Mesendoderm (in vitro differentiated cells): ENCODE measurements at regions not wholly inside any gene's neighbourhood (a gene's known extent, or its start where the extent isn't known, plus 50 kb on each side); places are given as distances from the start of the nearest gene placed in this dataset.
A peak's percentile ranks its signal among the peaks of the same experiment; 100 is the strongest.

ENCODE experiments used
- DNase-seq: peaks from one replicate; pipeline ENCODE4 v3.0.0; 2013
- H2AK5ac ChIP-seq: 2 replicates; pipeline ENCODE4 v1.6.1; 2013; ENCODE audit warnings: low read length, inconsistent platforms
- H2BK120ac ChIP-seq: 2 replicates; pipeline ENCODE4 v1.6.1; 2013; ENCODE audit warnings: low read depth, mild to moderate bottlenecking, low read length, moderate library complexity, mixed read lengths
- H2BK15ac ChIP-seq: replicated peaks from 2 replicates; pipeline ENCODE4 v1.6.1; 2013; ENCODE audit warnings: low read depth, mild to moderate bottlenecking, moderate library complexity
- H2BK5ac ChIP-seq: 2 replicates; pipeline ENCODE4 v1.6.1; 2013; ENCODE audit warnings: low read length, inconsistent platforms
- H3K18ac ChIP-seq: 2 replicates; pipeline ENCODE4 v1.6.1; 2013; ENCODE audit warnings: mild to moderate bottlenecking, low read length, mixed read lengths
- H3K23ac ChIP-seq: one replicate; pipeline ENCODE4 v1.6.1; 2013; ENCODE audit warnings: low read length
- H3K27ac ChIP-seq: 2 replicates; pipeline ENCODE4 v1.5.1; 2013; ENCODE audit warnings: low read depth, mild to moderate bottlenecking, inconsistent platforms, low read length, moderate library complexity
- H3K27me3 ChIP-seq: 2 replicates; pipeline ENCODE4 v1.6.1; 2013; ENCODE audit warnings: low read length, control low read depth, mild to moderate bottlenecking, inconsistent platforms; ENCODE audit not compliant: insufficient read depth, poor library complexity
- H3K36me3 ChIP-seq: 2 replicates; pipeline ENCODE4 v1.6.1; 2013; ENCODE audit warnings: low read length, inconsistent platforms; ENCODE audit not compliant: control insufficient read depth, insufficient read depth
- H3K4ac ChIP-seq: one replicate; pipeline ENCODE4 v1.6.1; 2013; ENCODE audit warnings: low read depth, mild to moderate bottlenecking, low read length, moderate library complexity
- H3K4me1 ChIP-seq: 2 replicates; pipeline ENCODE4 v1.6.1; 2013; ENCODE audit warnings: low read depth, low read length, inconsistent platforms; ENCODE audit not compliant: control insufficient read depth
- H3K4me2 ChIP-seq: 2 replicates; pipeline ENCODE4 v1.6.1; 2013; ENCODE audit warnings: low read length
- H3K4me3 ChIP-seq: 2 replicates; pipeline ENCODE4 v1.5.1; 2013; ENCODE audit warnings: mild to moderate bottlenecking, low read length
- H3K56ac ChIP-seq: one replicate; pipeline ENCODE4 v1.6.1; 2013; ENCODE audit warnings: low read length
- H3K79me1 ChIP-seq: 2 replicates; pipeline ENCODE4 v1.6.1; 2013; ENCODE audit warnings: low read length, inconsistent platforms
- H3K79me2 ChIP-seq: 2 replicates; pipeline ENCODE4 v1.6.1; 2013; ENCODE audit warnings: mild to moderate bottlenecking, low read length; ENCODE audit not compliant: control insufficient read depth, insufficient read depth
- H3K9ac ChIP-seq: 2 replicates; pipeline ENCODE4 v1.6.1; 2013; ENCODE audit warnings: low read length, inconsistent platforms
- H4K5ac ChIP-seq: one replicate; pipeline ENCODE4 v1.6.1; 2013; ENCODE audit warnings: low read length
- H4K8ac ChIP-seq: one replicate; pipeline ENCODE4 v1.6.1; 2013; ENCODE audit warnings: low read depth, mild to moderate bottlenecking, control low read depth, low read length, moderate library complexity
- WGBS: extraction: QIAGEN DNeasy Blood & Tissue Kit; methylation state at CpG from one replicate; pipeline ENCODE4 v1.1.7; 2013; ENCODE audit warnings: low lambda C conversion rate, missing lambda C conversion rate; ENCODE audit not compliant: insufficient coverage; ENCODE audit errors: extremely low coverage; 5-methylcytosine and 5-hydroxymethylcytosine counted together

- no peaks in the 10 kb centered on the region for H3K79me1 ChIP-seq
- H3K79me2 ChIP-seq, result no peaks in the 10 kb centered on the region
- no peak overlapping the region for H2BK120ac ChIP-seq
- no peak overlapping the region for H3K23ac ChIP-seq
- H4K8ac ChIP-seq, result no peak overlapping the region
- H2BK15ac ChIP-seq, result no peak overlapping the region
- no CpG with 5 or more reads among the region's 9 CpGs for WGBS
- no peak overlapping the region for H3K27ac ChIP-seq
- no peak overlapping the region for H3K18ac ChIP-seq
- DNase-seq, result no peak
- no peaks in the 10 kb centered on the region for H3K27me3 ChIP-seq
- no peak overlapping the region for H4K5ac ChIP-seq
- H3K36me3 ChIP-seq, result no peaks in the 10 kb centered on the region
- no peak overlapping the region for H3K9ac ChIP-seq
- no peak overlapping the region for H2AK5ac ChIP-seq
- H3K4me3 ChIP-seq, result no peak overlapping the region
- no peaks in the 10 kb centered on the region for H3K4me1 ChIP-seq
- no peak overlapping the region for H3K56ac ChIP-seq
- H3K4ac ChIP-seq, result no peak overlapping the region
- no peak overlapping the region for H2BK5ac ChIP-seq
- H3K4me2 ChIP-seq, result no peak overlapping the region
Observed at GRCh38 chr7:131225619-131226513, 101.8 kb upstream of the MKLN1 start.

- H3K4ac ChIP-seq, result no peak overlapping the region
- H3K36me3 ChIP-seq, result no peaks in the 10 kb centered on the region
- no peak overlapping the region for H3K56ac ChIP-seq
- H2BK120ac ChIP-seq, result no peak overlapping the region
- no peaks in the 10 kb centered on the region for H3K27me3 ChIP-seq
- no peak overlapping the region for H3K23ac ChIP-seq
- DNase-seq, result no peak
- H3K18ac ChIP-seq, result no peak overlapping the region
- H3K4me2 ChIP-seq, result no peak overlapping the region
- H3K79me1 ChIP-seq, result no peaks in the 10 kb centered on the region
- H3K79me2 ChIP-seq, result no peaks in the 10 kb centered on the region
- H4K5ac ChIP-seq, result no peak overlapping the region
- no peak overlapping the region for H3K27ac ChIP-seq
- no peaks in the 10 kb centered on the region for H3K4me1 ChIP-seq
- H4K8ac ChIP-seq, result no peak overlapping the region
- no peak overlapping the region for H2AK5ac ChIP-seq
- no peak overlapping the region for H3K9ac ChIP-seq
- H2BK5ac ChIP-seq, result no peak overlapping the region
- no peak overlapping the region for H3K4me3 ChIP-seq
- H2BK15ac ChIP-seq, result no peak overlapping the region
Observed at GRCh38 chr7:131226514-131226865, 101.2 kb upstream of the MKLN1 start.

- Histone ChIP-seq H3K27ac (no peak overlapping the region), H3K79me2 (no peaks in the 10 kb centered on the region), H3K36me3 (no peaks in the 10 kb centered on the region), H3K23ac (no peak overlapping the region), H3K4me2 (no peak overlapping the region), H3K9ac (no peak overlapping the region), H4K5ac (no peak overlapping the region), H2AK5ac (no peak overlapping the region), H3K4me1 (no peaks in the 10 kb centered on the region), H3K27me3 (no peaks in the 10 kb centered on the region), H2BK5ac (no peak overlapping the region), H3K56ac (peak overlapping the region; percentile 12), H3K4me3 (no peak overlapping the region), H3K4ac (no peak overlapping the region), H3K79me1 (no peaks in the 10 kb centered on the region), H3K18ac (no peak overlapping the region), H4K8ac (no peak overlapping the region), H2BK15ac (no peak overlapping the region), H2BK120ac (no peak overlapping the region)
- WGBS, result no CpG with 5 or more reads among the region's 10 CpGs
- DNase-seq, result peak; percentile 61
Observed at GRCh38 chr7:131231381-131232220, 96.1 kb upstream of the MKLN1 start.

DNA sequence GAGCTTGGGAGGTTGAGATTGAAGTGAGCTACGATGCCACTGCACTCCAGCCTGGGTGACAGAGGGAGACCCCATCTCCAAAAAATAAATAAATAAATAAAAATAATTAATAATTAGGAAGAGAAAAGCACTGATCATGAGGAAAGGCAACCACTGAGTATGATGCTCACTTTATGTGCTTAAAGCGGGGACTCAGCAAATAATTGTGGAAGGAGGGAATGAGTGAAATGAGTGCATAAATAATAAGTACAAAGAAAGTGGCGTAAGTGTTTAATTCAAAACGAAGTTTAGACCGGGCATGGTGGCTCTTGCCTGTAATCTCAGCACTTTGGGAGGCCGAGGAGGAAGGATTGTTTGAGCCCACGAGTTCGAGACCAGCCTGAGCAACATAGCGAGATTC is 94.9 kb upstream of the MKLN1 start:
- H4K8ac ChIP-seq, result no peak overlapping the region
- H4K5ac ChIP-seq, result no peak overlapping the region
- no peak overlapping the region for H2AK5ac ChIP-seq
- H3K4me1 ChIP-seq, result no peaks in the 10 kb centered on the region
- H2BK5ac ChIP-seq, result no peak overlapping the region
- H3K56ac ChIP-seq, result no peak overlapping the region
- H3K79me1 ChIP-seq, result no peaks in the 10 kb centered on the region
- H2BK15ac ChIP-seq, result no peak overlapping the region
- H3K4me2 ChIP-seq, result no peak overlapping the region
- no peak overlapping the region for H3K4ac ChIP-seq
- H3K9ac ChIP-seq, result no peak overlapping the region
- no peak for DNase-seq
- H3K36me3 ChIP-seq, result no peaks in the 10 kb centered on the region
- WGBS, result no CpG with 5 or more reads among the region's 9 CpGs
- H3K18ac ChIP-seq, result no peak overlapping the region
- no peak overlapping the region for H2BK120ac ChIP-seq
- H3K27ac ChIP-seq, result no peak overlapping the region
- no peak overlapping the region for H3K4me3 ChIP-seq
- no peak overlapping the region for H3K23ac ChIP-seq
- no peaks in the 10 kb centered on the region for H3K27me3 ChIP-seq
- H3K79me2 ChIP-seq, result no peaks in the 10 kb centered on the region

DNA sequence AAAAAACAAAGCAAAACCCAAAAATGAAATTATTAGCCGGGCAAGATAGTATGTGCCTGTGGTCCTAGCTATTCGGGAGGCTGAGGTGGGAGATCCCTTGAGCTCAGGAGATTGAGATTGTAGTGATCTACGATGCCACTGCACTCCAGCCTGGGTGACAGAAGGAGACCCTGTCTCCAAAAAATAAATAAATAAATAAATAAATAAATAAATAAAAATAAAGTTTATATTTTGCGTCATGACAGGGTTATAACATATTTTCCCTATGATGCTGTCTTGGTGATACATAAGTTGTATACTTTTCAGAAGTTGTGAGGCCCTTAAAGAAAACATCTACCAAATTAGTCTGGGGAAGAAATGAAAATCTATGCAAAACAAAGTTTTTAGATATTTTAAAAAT is 94.5 kb upstream of the MKLN1 start:
- WGBS, result no CpG with 5 or more reads among the region's 4 CpGs

More for the DNA sequence above, 94.5 kb upstream of the MKLN1 start:
- no peak for DNase-seq
- Histone ChIP-seq H2BK5ac (no peak overlapping the region), H3K79me1 (no peaks in the 10 kb centered on the region), H4K8ac (no peak overlapping the region), H3K79me2 (no peaks in the 10 kb centered on the region), H3K4me2 (no peak overlapping the region), H3K27me3 (no peaks in the 10 kb centered on the region), H2BK120ac (no peak overlapping the region), H4K5ac (no peak overlapping the region), H3K36me3 (no peaks in the 10 kb centered on the region), H2BK15ac (no peak overlapping the region), H3K4me1 (no peaks in the 10 kb centered on the region), H3K56ac (no peak overlapping the region), H3K4me3 (no peak overlapping the region), H3K4ac (no peak overlapping the region), H2AK5ac (no peak overlapping the region), H3K23ac (no peak overlapping the region), H3K18ac (no peak overlapping the region), H3K9ac (no peak overlapping the region), H3K27ac (no peak overlapping the region)
